ACHN (cell line): ENCODE measurements at regions not wholly inside any gene's neighbourhood (a gene's known extent, or its start where the extent isn't known, plus 50 kb on each side); places are given as distances from the start of the nearest gene placed in this dataset.

ENCODE experiments used
- DNase-seq: peaks from one replicate; pipeline ENCODE4 v3.0.0-alpha.2; 2015
- in situ Hi-C: cut with HindIII; loops from 2 replicates; pipeline ENCODE4 v1.10.0; 2017; ENCODE audit warnings: low sequenced_read_pairs, low pct_ligation_motif_present, low pct_unique_long_range_greater_than_20kb

GRCh38 chr16:5572056-5572455, 474.5 kb upstream of the EEF2KMT start:
- in situ Hi-C loops, result no loop called here
- no peak for DNase-seq

GRCh38 chr16:5571446-5571845, 473.9 kb upstream of the EEF2KMT start:
- no peak for DNase-seq
- in situ Hi-C loops, result no loop called here

DNA sequence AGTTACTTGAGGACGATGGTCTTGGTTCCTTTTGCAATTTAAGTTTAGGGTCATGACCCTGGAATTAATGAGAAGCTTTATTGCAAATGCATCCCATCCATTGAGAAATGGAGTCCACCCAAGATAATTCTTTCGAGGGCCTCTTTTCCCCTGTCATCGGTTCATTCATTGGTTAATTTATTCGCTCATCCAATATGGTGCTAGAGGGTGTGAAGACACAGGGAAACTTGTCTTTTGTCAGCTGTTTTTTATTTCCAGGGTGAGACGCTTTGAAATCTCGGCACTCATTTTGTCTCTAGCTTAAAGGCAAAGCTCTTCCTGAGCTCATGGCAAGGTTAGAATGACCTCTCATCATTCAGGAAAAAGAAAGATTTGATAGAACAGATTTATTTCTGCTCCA, 464.2 kb upstream of the EEF2KMT start:
- DNase-seq, result no peak
- in situ Hi-C loops, result no loop called here

DNA sequence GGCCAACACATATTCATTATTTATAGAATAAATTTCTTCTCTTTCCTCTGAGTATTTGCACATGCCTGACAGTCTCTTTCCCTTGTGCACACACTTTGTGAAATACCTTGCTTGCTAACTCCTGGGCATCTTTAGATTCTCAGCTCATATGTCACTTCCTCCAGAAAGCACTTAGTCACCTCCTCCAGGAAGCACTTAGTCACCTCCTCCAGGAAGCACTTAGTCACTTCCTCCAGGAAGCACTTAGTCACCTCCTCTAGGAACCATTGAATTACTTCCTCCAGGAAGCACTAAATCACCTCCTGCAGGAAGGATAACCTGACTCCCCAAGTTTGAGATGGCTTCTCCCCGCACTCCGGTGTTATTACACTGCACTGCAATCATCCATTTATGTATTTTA, 462.5 kb upstream of the EEF2KMT start:
- no peak for DNase-seq
- in situ Hi-C loops, result no loop called here

- in situ Hi-C loops, result no loop called here
- no peak for DNase-seq
Observed at GRCh38 chr16:5557966-5558365, 460.4 kb upstream of the EEF2KMT start.

DNA sequence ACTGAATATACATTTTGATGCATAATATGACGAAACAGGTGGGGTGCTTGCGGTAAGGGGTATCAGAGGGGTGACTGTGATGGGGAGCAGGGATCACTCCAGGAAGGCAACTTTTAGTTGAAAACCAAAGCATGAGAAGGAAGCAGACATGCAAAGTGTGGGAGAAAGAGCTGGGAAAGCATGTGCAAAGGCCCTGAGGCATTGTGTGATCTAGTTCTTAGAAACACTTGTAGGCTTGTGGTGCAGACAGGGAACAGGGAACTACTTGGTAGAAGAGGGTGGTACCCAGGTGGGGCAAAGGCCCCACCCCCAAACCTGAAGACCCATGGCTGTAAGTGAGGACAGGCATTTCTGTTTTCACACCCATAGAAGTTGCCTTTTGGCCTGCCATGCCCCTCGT, 459.9 kb upstream of the EEF2KMT start:
- no peak for DNase-seq
- in situ Hi-C loops, result no loop called here

DNA sequence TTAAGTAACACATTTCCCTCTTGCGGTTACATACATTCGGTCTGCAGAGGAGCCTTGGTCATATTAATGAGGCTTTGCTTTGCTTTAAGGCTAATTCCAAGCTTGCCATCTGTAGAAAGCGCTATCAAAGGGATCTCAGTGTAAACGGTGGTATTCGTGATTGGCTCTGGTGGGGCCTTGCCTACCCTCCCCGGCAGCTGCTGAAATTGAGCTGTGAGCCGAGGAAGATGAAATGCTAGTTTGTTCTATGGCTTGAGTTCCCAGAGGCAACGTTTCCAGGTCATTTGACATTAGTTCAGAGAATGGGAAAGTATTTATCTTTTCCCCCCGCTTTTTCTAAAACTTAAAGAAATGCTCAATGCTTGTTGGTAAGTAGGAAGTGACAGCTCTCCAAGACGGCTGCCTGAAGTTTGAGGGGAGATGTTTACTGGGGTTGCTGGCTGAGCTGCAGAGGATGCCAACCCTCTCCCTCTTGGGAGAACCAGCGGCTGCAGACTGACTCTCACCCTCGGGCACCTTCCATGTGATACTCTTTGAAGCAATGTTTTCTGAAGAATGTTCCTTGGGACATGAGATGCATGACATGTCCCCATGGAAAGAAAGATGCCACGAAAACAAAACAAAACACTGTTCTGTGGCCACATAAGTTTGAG, 458.7 kb upstream of the EEF2KMT start:
- in situ Hi-C loops, result no loop called here

GRCh38 chr16:5551909-5552308, 454.3 kb upstream of the EEF2KMT start:
- DNase-seq, result no peak
- in situ Hi-C loops, result no loop called here

More for the DNA sequence above, 458.7 kb upstream of the EEF2KMT start:
- DNase-seq, result no peak

DNA sequence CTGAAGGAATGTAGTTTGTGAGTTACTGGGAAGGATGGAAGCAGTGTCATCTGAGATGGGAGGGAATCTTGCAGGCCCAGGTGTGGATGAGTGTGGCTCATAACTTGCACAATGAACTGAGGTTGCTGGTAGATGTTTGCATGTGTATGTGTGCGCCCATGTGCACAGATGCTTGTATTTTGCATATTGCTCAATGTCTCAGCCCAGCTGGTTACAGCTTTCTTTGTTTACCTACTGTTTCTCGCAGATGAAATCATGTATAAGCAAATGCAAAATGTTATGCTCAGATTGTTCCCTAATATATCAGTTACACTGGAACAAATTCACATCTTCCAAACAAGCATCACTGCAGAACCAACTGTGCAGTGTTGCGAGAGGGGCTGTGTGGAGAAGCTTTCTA, 452.2 kb upstream of the EEF2KMT start:
- in situ Hi-C loops, result no loop called here
- no peak for DNase-seq

DNA sequence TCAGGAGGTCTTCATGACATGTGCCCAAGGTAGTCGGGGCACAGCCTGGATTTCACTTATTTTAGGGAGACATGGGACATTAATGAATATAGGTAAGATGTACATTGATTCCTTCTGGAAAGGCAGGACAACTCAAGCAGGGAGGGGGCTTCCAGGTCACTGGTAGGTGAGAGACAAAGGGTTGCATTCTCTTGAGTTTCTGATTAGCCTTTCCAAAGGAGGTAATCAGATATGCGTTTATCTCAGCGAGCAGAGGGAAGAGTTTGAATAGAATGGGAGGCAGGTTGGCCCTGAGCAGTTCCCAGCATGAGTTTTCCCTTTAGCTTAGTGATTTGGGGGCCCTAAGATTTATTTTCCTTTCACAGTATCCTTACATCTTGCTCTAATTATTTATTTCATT, 443.8 kb upstream of the EEF2KMT start:
- in situ Hi-C loops, result no loop called here
- DNase-seq, result no peak

GRCh38 chr16:5537347-5537746, 439.8 kb upstream of the EEF2KMT start:
- DNase-seq, result no peak
- in situ Hi-C loops, result no loop called here

DNA sequence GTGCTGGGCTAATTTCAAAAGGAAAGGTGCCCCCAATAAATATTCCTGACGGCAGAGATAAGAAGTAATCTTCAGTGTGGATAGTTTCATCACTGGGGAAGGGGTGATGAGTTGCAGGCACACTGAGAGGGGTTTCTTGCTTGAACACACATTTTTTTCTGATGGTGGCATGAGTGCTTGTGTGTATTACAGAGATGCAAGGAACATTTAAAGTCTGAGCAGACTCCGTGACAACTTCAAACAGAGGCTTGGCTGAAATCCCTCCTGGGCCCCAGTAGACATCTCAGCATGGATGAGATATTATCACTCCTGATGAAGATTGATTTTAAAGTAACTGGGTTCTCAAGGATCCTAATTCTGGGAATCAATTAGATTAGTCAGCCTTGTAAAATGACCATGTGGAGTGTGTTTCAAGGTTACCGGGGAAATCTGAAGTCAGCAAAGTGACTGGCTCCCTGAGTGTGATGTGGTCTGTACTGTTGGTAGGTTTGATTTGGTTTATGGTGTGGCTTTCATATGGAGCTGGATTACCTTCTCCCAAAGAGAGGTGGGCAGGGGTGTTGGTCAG, 435.8 kb upstream of the EEF2KMT start:
- in situ Hi-C loops, result no loop called here
- DNase-seq, result no peak

DNA sequence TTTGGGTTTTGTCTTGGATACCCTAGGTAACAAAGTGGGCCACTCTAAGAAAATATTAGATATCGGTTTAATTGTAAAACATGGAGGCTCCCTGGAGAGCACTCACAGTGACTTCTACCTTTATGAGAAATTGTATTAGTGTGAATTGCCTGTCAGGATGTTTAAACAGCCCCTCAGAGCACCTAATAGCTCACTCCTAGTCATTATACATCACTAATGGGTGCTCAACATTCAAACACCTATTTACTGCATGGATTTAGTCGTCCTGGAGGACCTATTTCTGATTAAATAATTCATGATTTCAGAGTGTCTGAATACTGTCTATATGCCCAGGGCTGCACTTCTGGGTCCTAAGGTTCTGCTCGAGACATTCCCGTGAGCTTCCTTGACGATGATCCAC, 430.2 kb upstream of the EEF2KMT start:
- in situ Hi-C loops, result no loop called here
- no peak for DNase-seq

DNA sequence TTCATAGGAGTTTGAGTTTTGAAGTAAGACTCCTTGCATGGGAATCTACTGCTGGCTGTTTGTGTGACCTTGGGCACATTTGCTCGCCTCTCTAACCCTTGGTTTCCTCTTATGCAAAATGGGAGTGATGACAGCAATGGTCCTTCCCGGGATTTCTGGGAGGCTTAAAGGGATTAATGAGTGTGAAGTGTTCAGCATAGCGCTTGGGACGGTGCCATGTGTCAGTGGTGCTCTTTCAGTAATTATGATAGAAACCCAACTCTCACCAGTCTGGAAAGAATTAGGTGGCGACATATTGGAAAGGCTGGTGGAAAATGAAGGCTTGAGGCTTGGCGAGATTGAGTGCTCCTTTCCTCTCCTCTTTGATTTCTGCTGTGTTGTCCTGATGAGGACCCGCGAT, 429.2 kb upstream of the EEF2KMT start:
- in situ Hi-C loops, result no loop called here
- no peak for DNase-seq

DNA sequence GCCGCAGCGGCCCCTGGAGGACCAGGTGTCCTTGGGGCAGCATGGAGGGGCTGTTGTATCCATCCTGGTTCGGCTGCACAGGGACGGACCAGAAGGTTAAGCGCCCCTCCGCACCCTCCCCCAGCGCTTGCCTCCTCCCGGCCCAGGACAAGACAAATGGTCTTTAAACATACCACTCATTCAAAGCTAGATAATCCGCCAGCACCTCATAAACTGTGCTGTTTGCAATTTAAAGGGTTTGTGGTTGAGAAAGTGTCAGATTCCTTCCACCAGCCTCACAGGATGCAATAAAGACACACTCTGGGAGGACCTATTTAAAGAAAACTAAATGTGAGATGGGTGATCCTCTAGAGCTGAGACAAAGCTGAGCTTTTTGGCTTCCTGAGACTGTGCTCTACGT, 426.2 kb upstream of the EEF2KMT start:
- in situ Hi-C loops, result no loop called here
- no peak for DNase-seq

GRCh38 chr16:5516115-5516514, 418.5 kb upstream of the EEF2KMT start:
- DNase-seq, result no peak
- in situ Hi-C loops, result no loop called here

- in situ Hi-C loops, result no loop called here
- DNase-seq, result no peak
Observed at GRCh38 chr16:5512014-5512413, 414.4 kb upstream of the EEF2KMT start.

DNA sequence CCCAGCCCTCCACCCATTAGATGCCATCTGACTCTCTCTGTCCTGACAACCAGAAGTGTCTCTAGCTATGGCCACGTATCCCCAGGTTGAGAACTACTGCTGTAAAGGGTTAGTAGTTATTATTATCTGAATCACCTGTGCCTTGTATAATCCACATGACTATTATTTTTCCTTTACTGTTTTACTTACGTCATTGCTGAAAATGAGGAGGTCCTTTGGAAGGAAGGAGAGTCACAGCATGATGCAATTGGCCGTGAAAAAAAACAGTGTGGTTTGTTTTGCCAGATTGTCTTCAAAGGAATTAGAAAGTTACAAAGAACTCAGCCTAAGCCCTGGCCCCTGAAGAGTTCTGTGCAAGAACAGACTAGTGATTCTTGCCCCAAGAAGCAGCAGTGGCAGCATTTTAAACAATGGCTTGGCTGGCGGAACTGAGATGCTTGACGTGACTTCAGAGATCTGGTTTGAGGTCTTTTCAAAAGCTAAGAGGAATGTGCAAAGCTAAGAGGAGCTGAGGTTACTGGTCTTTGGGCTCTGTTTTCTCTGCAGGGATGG, 413.3 kb upstream of the EEF2KMT start:
- DNase-seq, result no peak
- in situ Hi-C loops, result no loop called here

DNA sequence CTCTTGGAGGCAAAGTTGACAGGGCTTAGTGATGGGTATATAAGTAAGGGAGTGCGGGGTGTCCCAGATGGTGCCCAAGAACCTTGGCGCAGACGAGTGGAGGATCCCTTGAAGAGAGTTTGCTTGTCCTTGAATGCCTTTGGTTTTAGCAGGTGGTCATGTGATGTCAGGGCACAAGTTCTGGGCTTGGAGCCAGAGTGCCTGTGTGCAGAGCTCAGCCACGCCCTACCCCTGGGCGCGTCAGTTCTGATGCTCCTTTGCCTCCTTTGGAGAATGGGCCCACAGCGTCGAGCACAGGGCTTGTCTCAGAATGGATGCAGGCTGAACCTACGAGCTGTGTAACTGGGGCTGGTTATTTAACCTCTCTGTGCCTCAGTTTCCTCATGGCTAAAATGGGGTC, 412.2 kb upstream of the EEF2KMT start:
- no peak for DNase-seq
- in situ Hi-C loops, result no loop called here

GRCh38 chr16:5509336-5509735, 411.7 kb upstream of the EEF2KMT start:
- in situ Hi-C loops, result no loop called here
- DNase-seq, result no peak
